ENCODE measurements at regions not wholly inside any gene's neighbourhood (a gene's known extent, or its start where the extent isn't known, plus 50 kb on each side); places are given as distances from the start of the nearest gene placed in this dataset.
"Not testable (repeated sequence)": the region's sequence is repeated elsewhere in the genome, so short reads cannot be mapped to it uniquely, and the experiment has no call there.

DNA sequence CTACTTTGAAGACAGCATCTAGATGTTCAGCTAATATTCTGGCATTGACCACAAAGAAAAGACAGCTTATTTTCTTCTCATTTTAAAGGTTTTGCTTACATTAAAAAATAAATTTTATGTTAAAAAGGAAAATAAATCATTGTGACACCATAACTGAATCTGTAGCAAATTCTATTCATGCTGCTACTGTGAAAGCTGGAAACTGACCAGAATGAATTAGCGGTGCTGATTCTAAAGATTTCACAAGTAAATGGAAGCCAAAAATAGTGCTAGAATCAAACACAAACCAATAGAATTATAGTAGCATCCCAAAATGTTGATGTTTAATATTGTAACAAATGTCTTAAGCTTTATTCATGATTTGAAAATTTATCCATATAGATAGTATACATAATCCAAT, 850.0 kb upstream of the FBXO33 start:
- FAIRE-seq (no peak), DNase-seq (ENCODE audit: low spot score) (no peak)

DNA sequence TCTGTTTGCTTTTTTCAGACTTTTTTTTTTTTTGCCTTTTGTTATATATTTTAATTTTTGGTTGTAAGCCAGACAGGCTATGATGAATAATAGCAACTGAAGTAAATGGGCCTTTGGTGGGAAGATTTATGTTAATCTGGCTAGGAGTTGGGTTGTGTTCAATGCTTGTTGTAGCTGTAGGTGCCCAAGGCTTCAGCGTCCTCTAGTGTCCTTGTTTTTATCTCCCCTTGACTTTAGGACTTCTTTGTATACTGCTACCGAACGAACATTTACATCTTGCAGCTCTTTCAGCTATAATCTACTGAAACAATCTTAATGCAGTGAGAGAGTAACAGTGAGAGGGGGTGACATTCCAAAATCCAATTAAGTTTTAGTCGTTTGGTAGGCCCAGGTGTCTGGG, 848.4 kb upstream of the FBXO33 start:
- DNase-seq (ENCODE audit: low spot score) (no peak), FAIRE-seq (no peak)

DNA sequence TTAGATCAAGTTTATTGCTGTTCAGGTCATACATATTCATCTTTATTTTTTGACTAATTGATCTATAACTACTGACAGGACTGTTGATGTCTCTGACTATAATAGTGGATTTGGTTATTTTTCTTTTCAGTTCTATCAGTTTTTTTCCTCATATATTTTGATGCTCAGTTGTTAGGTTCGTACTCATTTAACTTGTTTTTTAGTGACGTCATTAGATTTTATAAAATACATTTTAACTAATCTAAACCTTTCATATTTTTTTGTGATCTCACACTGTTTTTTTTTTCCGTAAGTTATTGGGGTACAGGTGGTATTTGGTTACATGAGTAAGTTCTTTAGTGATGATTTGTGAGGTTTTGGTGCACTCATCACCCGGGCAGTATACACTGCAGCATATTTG, 841.2 kb upstream of the FBXO33 start:
- FAIRE-seq (no peak), DNase-seq (ENCODE audit: low spot score) (no peak)

DNA sequence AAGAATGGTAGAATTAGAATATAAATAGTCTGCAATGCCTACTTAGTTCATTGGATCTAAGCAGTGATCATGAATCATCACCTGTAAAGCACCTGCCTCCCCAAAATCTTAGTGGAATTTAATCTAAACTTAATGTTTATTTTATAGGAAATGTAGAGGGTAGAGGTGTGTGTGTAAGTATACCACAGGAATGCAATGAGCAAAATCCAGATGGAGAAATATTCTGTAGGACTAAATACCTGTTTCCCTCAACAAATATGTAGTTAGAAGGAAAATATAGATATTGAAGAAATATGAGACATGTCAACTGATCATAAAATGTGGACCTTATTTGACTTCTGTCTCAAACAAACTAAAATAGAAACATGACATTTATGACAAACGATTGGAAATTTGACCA, 839.2 kb upstream of the FBXO33 start:
- FAIRE-seq (no peak), DNase-seq (ENCODE audit: low spot score) (no peak)

DNA sequence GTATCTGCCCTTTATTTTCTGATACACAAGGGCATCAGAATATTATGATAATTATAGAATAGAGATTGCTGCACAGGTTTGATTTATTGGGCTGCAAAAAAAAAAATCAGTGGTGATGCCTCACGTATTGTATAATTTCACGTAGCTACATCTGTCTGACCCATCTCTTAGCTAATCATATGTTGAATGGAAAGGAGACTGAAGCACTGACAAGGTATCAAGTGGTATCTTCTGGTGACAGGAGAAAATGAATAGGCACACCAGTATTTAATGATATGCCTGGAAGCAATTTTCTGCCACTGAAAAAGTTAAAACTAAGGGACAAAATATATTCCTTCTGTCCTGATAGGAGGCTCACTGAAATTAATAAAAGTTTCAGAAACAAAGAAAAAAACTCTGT, 837.2 kb upstream of the FBXO33 start:
- FAIRE-seq (no peak), DNase-seq (ENCODE audit: low spot score) (no peak)

DNA sequence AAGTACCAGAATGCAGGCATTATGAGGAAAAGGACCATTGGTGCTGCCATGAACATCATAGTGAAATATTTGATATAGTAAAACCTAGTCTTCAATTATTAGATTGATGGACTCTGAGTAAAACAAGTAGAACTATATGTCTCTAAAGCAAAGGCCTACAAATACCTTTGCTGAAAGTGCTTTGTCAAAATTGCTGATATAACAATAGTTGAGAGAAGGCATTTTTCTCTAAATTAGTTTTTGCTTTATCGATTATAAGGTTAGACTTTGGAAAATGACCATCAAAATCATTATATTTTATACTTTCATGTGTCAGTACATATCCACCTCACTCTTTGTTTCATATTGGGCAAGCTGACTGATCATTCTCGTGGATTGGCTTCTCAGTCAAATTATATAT, 836.0 kb upstream of the FBXO33 start:
- no peak for FAIRE-seq
- DNase-seq (ENCODE audit: low spot score) = no peak

DNA sequence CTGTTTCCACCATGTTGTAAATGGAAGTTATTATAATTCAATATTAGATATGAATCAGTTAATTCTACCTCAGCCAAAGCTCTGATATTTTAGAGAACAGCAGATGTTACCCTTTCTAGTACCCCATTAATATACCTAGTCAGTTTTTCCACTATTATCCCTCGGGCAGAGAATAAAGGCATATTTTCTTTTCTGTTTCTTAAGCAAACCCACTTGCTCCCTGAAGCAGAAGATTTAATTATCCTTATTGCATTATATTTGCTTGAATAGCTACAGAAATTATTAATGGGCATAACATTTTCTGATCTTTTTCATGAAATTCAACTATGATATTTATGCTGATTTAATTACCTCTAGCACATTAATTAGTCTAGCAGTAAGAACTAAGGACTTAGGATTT, 832.9 kb upstream of the FBXO33 start:
- DNase-seq (ENCODE audit: low spot score) = no peak

DNA sequence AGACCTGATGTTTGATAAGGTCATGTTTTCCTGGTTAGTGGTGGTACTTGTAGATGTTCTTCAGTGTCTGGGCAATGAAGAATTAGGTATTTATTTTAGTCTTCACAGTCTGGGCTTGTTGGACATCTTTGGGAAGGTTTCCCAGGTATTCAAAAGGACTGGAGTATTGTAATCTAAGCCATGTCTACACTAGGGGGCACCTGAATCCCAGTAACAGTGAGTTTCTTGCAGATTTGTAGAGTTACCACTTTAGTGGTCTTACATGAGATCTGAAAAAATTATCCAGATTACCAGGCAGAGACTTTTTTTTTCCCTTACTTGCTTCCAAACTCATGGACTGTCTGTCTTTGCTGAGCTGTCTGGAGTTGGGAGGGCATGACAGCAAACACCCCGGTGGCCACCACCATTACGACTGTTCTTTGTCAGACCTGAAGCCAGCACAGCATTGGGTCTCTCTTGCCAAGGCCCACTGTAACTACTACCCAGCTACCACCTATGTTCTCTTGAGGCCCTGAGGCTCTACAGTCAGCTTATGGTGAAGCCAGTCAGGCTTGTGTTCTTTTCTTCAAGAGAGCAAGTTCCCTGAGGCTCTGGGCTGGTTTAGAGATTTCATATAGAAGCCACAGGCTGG, 820.7 kb upstream of the FBXO33 start:
- FAIRE-seq (no peak), DNase-seq (ENCODE audit: low spot score) (no peak)

More for the DNA sequence above, 832.9 kb upstream of the FBXO33 start:
- no peak for FAIRE-seq

DNA sequence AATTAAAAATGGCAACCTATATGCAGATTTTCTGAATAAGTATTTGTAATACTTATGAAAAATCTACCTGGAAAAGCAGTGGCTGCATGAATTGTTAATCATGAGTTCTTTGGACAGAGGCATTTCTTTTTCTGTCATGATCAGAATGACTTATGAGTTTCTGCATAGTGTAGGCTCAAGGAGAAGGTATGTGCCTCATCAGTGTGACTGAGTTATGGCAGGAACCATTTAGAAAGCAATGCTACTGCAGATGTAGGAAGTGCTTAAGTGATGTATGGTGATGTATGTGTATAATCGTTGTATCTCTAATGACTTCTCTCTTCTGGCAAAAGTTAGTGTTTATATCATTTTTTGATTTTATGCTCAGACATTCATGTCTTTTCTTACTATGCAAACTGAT, 816.4 kb upstream of the FBXO33 start:
- no peak for FAIRE-seq

DNA sequence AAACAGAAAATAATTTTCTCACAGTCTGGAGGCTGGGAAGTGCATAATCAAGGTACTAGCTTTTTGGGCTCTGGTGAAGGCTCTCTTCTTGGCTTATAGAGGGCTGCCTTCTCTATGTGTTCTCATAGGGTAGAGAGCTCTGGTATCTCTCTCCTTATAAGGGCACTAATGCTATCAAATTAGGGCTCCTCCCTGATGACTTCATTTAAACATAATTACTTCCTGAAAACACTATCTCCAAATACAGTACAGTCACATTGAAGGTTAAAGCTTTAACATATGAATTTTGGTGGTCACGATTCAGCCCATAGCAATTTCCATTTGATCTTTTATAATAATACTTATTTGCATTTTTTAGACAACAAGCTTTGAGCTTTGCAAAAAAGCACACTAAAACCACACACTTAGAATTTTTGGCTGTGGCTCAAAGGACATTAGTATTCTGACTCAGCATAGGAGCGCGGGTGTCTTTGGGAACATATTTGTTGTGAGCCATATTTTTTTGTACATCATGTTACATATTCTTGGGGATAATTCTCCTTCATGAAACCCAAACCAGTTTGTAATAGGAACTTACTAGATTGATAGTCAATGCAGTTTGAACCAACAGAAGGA, 808.1 kb upstream of the FBXO33 start:
- FAIRE-seq = no peak
- DNase-seq (ENCODE audit: low spot score) = peak; percentile 6

More for the DNA sequence above, 816.4 kb upstream of the FBXO33 start:
- DNase-seq (ENCODE audit: low spot score) = no peak

DNA sequence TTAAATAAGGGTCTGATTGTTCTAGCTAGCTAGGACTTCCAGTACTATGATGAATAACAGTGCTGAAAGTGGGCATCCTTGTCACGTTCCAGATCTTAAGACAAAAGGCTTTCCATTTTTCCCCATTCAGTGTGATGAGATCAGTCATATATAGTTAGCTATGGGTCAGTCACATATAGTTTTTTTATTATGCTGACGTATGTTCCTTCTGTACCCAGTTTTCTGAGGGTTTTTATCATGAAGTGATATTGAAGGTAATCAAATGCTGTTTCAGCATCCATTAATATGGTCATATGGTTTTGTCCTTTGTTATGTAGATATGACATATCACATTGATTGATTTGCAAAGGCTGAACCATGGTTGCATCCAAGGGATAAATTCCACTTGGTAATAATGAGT, 800.1 kb upstream of the FBXO33 start:
- no peak for FAIRE-seq
- no peak for DNase-seq (ENCODE audit: low spot score)

DNA sequence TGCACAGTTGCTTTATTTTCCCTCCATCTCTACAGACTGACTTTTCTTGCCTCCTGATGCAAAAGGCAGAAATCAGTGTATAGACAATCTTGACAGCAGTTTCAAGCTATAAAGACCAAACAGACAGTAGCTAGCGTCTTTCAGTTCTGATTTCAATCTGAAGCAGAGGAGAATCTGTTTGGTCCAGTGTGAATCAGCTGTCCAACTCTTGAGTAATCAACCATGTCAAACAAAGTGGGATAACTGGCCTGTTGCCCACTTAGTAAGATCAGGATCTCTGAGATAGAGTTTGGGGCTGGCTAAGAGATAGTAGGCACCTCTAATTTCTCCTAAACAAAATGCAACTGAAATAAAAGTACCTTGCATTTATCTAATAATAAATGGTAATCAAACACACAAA, 797.4 kb upstream of the FBXO33 start:
- no peak for FAIRE-seq
- no peak for DNase-seq (ENCODE audit: low spot score)

DNA sequence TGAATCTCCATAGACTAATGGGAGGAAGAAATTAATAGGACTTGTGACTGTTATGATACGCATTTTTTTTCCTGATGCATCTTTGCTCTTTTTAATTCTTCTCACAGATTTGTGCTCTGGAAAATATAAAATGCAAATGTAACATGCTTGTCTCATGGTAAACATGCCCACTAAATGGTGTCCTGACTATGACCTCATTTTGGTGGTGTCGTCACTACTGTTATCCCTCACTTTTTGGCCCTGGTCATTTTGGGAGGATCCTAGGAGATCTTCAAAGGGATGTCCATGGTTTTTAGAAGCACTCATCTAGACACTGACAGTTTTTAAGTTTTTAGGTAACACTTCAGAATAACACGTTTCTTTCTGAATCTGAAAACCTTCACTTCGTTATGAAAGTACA, 790.8 kb upstream of the FBXO33 start:
- DNase-seq (ENCODE audit: low spot score) (no peak), FAIRE-seq (no peak)

DNA sequence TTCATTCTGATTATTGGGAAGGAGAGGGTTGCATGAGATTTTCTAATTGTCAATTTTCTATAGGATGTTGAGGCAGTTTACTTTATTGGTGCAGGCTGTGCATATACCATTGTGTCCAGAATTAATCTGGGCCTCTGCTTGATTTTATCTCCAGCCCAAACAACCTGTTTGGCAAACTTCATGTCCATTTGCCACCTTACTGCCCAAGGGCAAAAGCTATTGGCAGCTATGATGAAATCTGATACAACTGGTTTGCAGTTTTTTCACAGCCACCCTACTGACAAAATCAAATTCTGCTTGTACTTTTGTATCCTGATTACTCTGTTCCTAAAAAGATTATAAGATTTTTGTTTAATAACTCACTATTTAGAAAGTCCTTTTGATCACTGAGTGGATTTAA, 789.2 kb upstream of the FBXO33 start:
- DNase-seq (ENCODE audit: low spot score) = no peak

DNA sequence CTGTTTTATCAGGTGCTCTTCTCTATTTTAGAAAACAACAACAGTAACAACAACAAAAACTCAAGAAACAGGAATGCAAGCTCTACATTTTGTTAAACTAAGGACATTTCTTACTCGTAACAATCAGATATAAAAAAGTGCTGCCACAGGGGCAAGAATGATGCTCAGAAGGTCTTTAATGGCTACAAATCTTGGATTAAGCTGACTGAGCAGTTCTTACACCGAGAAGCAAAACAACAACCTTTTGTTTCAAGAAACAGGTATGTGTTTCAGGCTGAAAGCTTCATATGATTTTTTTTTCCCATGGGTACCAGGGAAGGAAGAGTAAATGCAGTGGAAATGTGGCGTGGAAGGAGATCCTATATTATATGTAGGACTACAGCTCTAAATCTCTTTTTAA, 786.8 kb upstream of the FBXO33 start:
- no peak for FAIRE-seq
- DNase-seq (ENCODE audit: low spot score) = no peak

More for the DNA sequence above, 789.2 kb upstream of the FBXO33 start:
- FAIRE-seq = no peak

DNA sequence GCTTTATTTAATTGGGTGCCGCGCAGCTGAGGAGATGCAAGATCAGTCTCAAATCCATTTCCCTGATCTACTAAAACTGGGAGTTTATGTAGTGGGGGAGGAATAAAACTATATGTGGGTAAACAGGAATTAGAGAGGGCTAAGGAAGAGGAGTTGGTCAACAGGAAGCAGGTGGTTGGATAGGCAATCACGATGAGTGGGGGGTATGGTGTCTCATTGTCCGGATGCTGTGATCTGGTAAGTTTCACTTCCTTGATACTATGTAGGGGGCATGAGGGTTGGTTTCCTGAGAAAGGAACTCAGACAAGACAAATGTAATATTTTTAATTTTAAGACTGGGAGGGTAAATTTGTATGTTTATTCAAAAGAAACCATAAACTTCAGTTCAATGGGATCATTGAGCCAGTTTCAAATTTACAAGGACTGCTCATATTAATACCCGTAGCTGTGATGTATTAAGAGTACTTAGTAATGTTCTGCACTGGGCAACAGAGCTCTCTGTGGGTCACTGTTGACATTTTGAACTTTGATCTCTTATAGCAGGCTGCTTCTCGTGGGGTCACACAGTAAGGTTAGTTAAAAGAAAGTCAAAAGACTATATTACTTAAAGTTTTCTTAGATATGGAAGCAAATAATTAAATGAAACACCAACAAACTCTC, 786.2 kb upstream of the FBXO33 start:
- FAIRE-seq = no peak
- no peak for DNase-seq (ENCODE audit: low spot score)

DNA sequence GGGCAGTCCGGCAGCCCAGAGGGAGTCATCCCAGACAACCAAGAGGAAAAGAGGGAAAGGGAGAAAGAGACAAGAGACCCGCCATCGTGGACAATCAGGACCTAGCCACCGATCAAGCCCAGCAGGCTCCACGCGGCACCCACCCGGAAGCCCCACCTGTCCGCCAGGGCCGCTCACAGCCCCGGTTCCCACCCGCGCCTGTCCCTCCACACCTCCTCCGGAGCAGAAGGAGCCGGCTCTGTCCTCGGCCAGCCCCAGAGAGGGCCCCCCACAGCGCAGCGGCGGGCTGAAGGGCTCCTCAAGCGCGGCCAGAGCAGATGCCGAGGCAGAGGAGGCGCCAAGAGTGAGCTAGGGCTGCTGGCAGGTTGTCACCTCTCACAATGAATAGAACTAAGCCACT, 784.7 kb upstream of the FBXO33 start:
- no peak for DNase-seq (ENCODE audit: low spot score)
- FAIRE-seq = no peak

DNA sequence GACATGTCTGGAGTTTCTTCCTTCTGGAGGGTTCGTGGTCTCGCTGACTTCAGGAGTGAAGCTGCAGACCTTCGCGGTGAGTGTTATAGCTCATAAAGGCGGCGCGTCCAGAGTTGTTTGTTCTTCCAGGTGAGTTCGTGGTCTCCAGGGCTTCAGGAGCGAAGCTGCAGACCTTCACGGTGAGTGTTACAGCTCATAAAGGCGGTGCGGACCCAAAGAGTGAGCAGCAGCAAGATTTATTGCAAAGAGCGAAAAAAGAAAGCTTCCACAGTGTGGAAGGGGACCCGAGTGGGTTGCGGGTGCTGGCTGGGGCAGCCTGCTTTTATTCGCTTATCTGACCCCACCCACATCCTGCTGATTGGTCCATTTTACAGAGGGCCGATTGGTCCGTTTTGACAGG, 784.2 kb upstream of the FBXO33 start:
- not testable (repeated sequence) for DNase-seq (ENCODE audit: low spot score); FAIRE-seq

DNA sequence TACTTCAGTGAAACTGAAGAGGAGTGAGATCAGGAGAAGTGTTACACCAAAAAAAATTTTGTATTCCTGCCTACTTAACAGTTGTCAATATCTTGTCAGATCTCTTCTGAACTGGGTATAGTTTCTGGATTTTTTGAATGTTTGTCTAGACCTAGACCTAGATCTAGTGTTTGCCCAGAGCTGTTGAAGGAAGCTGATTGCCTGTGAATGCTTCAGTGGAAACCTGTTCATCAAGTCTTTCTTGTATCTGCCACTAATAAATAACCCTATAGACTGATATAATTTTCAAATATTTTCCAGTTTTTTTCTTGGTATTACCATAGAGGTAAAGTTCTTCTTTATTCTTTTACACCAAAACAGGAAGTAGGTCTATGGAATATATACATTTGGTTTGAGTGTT, 781.5 kb upstream of the FBXO33 start:
- DNase-seq (ENCODE audit: low spot score) = no peak
- no peak for FAIRE-seq

DNA sequence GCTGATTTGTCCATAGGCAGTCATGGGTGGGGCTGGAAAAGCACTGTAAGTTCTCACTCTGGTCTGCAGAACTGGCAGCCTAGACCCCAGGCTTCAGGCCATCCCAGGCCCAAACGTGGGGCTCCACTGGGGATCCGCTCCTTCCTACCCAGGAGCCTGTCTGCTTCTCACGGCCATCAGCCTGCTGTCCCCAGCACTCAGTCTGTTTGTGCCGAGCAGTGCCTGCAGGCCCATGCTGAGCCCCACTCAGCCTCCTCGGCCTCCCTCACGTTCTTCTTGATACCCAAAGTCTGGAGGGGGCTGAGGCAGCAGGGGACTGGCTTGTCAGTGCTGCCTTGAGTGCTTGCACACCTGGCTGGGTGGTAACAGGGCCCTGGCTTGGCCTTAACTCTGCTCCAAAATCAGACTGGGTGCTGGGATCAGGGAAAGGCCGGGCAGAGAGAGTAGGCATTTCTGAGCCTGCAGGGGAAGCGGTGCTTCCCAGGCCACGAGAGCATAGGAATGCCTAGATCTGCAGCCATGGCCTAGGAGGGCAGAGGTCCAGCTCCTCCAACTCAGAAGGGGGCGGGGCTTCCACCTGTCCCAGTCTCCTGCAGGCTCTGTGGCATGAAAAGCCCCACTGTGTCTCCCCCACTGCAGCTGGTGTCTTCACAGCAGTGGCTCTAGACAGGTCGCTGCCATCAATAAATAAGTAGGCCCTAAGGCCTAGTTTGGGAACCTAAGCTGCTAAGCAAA, 772.4 kb upstream of the FBXO33 start:
- DNase-seq (ENCODE audit: low spot score) (no peak), FAIRE-seq (no peak)

DNA sequence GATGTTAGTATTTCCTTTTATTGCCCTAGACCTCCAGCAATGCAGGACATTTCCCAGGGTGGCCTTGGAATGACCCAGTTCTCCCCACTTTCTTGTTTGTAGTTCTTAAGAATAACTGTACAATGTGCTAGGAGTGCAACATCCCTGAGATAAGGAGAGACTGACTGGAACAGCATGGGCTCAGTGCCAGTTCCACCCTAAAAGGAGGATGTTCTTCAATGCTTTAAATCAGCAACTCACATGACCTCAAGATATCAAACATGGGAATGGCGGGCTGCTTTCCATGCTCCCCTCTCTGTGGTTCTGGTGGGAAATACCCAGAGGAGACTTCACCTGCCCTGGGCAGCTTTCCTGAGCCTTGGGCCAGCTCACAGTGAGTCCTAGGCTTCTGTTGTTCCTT, 766.9 kb upstream of the FBXO33 start:
- no peak for FAIRE-seq
- no peak for DNase-seq (ENCODE audit: low spot score)

DNA sequence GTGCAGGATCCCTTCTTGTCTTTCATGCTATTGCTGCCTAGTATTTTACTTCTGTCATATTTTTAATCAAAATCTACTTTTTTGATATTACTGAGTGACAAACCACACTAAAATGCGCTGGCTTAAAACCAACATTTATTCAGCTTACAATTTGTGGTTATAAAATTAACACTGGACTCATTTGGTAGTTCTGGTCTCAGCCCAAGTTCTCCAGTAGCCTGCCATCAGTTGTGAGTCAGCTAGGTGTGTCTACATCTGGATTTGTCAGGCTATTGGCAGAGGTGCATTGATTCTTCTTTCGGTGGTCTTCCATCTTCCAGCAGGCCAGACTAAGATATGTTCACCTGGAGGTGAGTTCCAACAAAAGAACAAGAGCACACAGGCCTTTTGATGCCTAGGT, 765.1 kb upstream of the FBXO33 start:
- FAIRE-seq (no peak), DNase-seq (ENCODE audit: low spot score) (no peak)
